Stimulated activated CD8-positive, alpha-beta memory T cell treated with anti-CD3 and anti-CD28 coated beads, Interleukin-15, amount 100 ng/mL, for 48 hours (primary cell): ENCODE measurements at regions not wholly inside any gene's neighbourhood (a gene's known extent, or its start where the extent isn't known, plus 50 kb on each side); places are given as distances from the start of the nearest gene placed in this dataset.
"Not testable (repeated sequence)": the region's sequence is repeated elsewhere in the genome, so short reads cannot be mapped to it uniquely, and the experiment has no call there.

Experiments used
- DNase-seq, 2 donors: peaks; one replicate each; pipeline ENCODE4 v3.0.0-alpha.2; 2020; ENCODE audit warnings: low read depth in 2 of 2

- DNase-seq = no peak
Observed at GRCh38 chr5:117149312-117149711, 574.7 kb upstream of the SEMA6A start.

GRCh38 chr5:117144086-117144485, 569.5 kb upstream of the SEMA6A start:
- DNase-seq = no peak

DNA sequence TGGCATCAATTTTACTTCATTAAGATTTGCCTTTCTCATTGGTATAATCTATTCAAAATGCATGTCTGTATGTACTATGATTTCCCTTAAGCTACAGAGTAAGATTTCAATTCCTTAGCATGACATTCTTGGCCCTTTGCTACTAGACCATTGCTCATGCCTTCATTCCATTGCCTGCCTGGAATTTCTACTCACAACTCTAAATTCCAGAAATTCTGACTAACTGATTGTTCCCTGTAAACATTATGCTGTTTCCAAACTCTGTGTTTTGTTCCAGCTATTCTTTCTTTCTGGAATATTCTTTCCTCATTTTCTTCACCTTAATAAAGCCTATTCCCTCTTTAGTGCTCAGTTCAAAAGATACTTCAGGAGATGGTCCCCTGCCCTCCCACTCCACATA, 568.8 kb upstream of the SEMA6A start:
- DNase-seq = no peak

GRCh38 chr5:117138523-117138922, 563.9 kb upstream of the SEMA6A start:
- DNase-seq = no peak

GRCh38 chr5:117135851-117136250, 561.2 kb upstream of the SEMA6A start:
- DNase-seq = no peak

DNA sequence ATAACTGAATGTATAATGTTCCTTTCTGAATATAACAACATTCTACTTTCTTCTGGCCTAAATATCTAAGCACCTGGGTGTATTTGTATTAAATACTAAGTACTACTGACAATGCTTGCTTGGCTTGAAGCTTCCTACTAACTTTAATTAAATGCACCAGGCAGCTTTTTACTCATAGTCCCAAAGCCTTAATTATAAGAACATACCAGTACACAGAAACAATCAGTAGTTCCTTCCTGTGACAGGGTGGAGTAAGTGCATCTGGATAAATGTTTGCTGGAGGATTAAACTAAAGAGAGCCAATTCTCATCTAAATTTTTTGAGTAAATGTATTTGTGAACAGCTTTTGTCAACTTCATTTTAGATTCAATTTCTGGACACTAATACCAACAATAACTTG, 558.6 kb upstream of the SEMA6A start:
- no peak for DNase-seq

- no peak for DNase-seq
Observed at GRCh38 chr5:117131876-117132275, 557.3 kb upstream of the SEMA6A start.

DNA sequence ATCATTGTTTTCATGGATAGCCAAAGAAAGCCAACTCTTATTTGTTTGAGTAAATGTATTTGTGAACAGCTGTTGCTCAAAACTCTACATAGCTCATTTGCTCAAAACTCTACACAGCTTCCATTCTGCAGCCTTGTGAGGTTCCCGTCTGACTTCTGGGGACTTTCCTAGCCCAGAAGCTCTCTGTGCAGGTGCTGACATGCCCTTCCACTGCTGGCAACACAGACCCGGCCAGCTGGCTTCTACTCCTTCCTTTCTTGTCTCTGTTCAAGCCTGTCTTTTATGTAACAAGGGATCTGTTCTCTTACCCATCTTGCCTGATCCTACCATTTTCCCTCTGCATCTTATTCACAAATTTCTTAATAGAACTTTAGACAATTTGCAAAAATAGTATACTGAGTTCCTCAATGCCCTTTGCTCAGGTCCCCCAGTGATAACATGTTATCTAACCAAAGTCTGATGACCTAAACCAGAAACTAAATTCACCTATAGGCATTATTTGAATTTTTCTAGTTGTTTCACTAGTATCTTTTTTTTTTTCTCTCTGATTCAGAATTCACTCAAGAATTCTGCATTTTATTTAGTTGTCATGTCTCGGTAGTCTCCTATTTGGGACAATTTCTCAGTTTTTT, 556.5 kb upstream of the SEMA6A start:
- no peak for DNase-seq

- no peak for DNase-seq
Observed at GRCh38 chr5:117118499-117118898, 543.9 kb upstream of the SEMA6A start.

GRCh38 chr5:117117314-117117713, 542.7 kb upstream of the SEMA6A start:
- not testable (repeated sequence) for DNase-seq

- DNase-seq = no peak
Observed at GRCh38 chr5:117110548-117110947, 535.9 kb upstream of the SEMA6A start.

GRCh38 chr5:117107859-117108258, 533.2 kb upstream of the SEMA6A start:
- no peak for DNase-seq

DNA sequence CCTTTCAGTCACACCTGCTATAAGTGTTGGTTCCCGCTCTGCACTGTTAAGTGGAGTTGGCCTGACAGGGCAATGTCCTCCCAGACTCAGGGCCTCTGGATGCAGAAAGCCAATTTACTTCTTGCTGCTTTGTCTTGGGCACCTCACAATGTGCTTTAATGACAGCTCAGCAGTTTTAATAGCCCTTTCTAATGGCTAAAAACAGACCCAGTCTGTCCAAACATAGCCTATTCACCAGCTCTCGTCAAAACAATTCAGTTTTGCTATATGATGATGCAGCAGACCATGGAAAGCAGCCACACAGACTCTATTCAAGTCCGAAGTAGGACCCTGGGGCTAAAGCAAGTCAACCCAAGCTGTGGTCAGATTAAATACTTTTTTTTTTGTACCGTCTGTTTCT, 529.1 kb upstream of the SEMA6A start:
- no peak for DNase-seq

GRCh38 chr5:117102591-117102990, 528.0 kb upstream of the SEMA6A start:
- DNase-seq = no peak

GRCh38 chr5:117100176-117100575, 525.6 kb upstream of the SEMA6A start:
- no peak for DNase-seq

DNA sequence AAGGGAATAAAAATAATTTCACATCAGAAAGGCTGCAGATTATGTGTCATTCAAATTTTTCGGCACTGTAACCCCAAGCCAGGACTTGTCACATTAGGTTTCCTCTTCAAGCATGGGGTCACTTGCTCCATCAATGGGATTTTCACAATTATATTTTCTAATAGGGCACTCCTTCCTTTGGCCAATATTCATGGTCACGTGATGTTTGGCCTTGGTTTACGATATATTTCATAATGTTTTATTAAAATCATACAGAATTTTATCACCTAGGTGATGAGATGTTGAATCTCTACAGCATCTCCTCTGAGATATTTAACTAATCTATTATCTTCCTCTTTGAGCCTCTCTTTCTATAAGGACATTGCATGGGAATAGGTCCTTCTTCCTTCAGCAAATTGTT, 523.5 kb upstream of the SEMA6A start:
- DNase-seq = no peak

DNA sequence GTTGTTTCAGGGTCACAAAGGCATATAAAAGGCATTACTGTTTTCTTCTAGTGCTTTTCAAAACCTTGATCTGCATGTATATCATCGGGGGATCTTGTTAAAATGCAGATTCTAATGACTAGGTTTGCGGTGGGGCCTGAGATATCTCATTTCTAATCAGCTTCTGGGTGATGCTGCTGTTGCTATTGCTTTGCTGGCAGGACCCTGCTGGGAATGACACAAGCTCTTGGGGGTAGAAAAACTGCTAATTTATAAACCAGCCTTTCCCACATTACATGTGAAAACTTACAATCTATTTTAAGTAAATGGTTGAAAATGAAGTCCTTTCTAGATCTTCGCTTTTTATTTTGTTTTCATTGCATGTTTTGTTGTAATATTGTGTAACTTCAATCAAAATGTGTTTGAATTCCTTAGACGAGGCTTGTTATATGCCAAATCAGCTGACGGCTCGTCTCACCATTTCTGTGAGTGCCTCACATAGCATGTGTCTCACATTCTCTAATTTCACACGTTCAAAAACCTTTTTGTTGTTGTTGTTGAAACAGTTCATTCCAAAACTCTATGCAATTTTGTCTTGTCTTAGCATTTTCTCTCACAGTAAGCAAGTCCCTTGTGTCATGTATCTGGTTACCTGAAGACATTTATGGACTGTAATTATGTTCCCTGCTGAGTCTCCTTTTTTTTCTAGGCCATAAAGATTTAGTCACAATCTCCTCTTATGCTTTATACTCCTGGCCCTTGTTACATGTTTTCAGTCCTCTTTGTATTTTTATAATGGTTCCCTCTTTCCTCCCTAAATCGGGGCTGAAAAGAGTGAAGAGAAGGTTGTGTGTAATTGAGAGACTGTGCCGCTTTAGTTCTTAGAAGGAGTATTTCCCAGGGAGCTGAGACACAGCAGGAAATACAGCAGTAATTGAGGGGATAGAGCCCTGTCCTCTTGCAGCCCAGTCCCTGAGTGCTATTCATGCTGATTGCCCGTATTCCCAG, 521.0 kb upstream of the SEMA6A start:
- no peak for DNase-seq

DNA sequence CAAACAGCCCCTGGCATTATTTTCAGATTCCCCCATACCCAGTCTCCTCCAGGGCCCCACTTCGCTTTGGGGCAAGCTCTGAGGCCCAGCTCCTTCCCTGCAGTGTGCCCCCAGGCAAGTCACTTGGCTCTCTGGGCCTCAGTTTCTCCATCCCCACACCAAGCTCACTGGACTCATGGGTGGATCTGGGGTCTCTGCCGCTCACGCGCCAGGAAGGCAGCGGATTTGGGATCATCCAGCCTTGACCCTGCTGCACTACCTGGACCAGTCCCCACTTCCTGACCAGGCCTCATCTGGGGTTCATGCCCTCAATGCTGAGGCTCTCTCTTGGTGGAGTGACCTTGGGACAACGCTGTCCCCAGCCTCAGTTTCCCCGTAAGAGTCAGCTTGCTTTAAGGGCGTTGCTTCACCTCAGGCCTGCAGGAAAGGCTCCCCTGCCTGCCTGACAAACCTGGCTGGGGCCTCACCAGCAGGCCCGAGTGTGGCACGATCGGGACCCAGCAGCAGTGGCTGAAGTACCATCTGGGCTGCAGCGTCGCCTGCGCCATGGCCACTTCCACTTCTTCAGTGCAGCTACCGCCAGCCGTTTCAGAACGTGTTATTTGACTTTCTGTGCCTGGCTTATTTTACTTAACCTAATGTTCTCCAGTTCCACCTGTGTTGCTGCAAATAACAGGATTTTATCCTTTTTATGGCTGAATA, 519.6 kb upstream of the SEMA6A start:
- no peak for DNase-seq

DNA sequence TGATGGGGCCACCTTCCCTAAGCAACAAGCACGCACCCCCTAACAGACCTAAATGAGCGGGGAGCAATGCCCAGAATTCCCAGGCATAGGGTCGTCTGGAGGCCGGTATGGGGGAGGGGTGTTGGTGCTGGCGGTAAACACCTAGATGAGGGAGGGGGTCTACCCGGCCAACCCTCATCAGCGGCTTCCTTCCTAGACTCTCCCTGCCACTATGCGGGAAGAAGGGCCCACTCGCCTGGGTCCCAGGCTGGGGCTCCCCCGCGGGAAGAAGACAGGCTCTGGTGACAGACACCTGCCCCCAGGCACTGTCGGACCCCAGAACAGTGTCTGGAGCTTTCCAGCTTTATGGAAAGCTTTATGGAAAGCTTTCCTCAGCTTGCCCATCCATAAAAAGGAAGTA, 519.0 kb upstream of the SEMA6A start:
- no peak for DNase-seq

DNA sequence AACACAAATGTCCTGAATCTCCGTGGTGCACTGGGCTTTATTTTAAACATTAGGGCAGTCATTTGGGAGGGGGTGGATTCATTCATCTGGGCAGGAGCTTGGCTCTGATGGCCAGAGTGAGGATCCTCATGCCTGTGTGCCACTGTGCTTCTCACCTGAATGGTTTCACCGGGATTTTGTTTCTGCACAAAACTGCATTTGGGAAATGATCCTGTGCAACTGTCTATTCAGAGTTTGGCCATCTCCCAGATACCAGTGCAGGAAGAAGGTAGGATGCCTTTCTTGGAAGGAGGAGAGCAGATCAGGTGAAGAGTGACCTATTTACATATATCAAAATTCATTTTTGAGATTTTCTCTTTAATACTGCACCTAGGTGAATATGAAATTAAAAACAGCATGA, 514.4 kb upstream of the SEMA6A start:
- DNase-seq = no peak

DNA sequence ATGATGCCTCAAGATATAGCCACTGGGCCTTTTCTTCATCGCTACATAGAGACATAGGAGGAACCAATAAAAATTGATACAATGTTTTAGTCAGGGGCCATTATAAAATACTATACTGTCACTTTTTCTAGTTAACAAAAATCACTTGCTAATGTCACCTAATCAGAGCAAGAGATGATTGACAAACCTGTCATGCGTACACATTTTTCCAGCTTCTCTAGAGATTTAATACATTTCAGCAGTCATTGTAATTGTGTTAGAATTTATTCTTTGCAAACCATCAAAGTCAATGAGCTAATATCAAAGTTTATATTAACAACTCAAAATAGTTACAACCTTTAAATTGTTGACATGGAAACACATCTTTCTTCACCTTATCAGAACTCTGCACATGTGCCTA, 513.6 kb upstream of the SEMA6A start:
- DNase-seq = no peak

DNA sequence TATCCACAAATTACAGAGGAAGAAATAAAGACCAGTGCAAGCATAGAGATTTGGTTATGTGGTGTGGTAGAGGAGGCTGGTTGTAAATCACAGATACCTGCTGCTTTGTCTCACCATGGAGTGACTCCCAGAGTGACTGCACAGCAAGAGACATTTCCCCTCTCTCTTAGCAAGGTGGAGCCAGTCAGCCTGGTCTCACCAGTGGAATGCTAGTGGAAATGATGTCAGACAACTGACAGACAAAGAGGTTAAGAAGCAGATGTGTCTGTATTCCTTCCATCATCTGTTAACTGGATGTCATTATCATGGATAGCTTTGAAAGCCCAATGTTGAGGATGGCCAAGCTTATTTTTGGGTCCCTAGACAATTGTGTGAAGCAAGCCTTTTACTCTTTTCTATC, 509.4 kb upstream of the SEMA6A start:
- no peak for DNase-seq

- no peak for DNase-seq
Observed at GRCh38 chr5:117082977-117083376, 508.4 kb upstream of the SEMA6A start.
